ENCODE measurements at regions not wholly inside any gene's neighbourhood (a gene's known extent, or its start where the extent isn't known, plus 50 kb on each side); places are given as distances from the start of the nearest gene placed in this dataset.

DNA sequence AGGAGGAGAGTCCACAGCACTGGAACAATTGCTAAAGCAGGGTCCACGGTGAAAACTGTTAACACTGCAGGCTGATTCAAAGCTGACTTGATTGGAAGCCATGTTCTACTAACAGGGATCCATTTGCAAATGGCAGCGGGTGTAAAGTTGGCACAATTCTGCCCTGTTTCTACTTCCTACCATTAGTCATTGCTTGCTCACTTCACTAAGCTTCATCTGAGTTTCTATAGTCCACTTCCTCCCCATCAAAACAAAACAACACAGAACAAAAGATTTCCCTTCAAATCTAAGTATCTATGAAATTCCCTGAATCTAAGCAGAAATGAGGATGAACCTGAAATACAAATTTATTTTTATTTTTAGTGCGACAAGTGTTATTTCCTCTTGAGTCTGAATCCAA lies 187.4 kb upstream of the SOX11 start:
- TF ChIP-seq, protein P1, sequence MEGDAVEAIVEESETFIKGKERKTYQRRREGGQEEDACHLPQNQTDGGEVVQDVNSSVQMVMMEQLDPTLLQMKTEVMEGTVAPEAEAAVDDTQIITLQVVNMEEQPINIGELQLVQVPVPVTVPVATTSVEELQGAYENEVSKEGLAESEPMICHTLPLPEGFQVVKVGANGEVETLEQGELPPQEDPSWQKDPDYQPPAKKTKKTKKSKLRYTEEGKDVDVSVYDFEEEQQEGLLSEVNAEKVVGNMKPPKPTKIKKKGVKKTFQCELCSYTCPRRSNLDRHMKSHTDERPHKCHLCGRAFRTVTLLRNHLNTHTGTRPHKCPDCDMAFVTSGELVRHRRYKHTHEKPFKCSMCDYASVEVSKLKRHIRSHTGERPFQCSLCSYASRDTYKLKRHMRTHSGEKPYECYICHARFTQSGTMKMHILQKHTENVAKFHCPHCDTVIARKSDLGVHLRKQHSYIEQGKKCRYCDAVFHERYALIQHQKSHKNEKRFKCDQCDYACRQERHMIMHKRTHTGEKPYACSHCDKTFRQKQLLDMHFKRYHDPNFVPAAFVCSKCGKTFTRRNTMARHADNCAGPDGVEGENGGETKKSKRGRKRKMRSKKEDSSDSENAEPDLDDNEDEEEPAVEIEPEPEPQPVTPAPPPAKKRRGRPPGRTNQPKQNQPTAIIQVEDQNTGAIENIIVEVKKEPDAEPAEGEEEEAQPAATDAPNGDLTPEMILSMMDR (IDR thresholded peaks at IDR 0.05) = no peak
- no peak for TF ChIP-seq POLR2A (IDR thresholded peaks at IDR 0.05)

All from lower leg skin (tissue), 3 donors.